Breast epithelium (tissue), 4 donors: ENCODE measurements at regions not wholly inside any gene's neighbourhood (a gene's known extent, or its start where the extent isn't known, plus 50 kb on each side); places are given as distances from the start of the nearest gene placed in this dataset.
A peak's percentile ranks its signal among the peaks of the same experiment; 100 is the strongest.

Source experiments
- DNase-seq, 2 donors: peaks; one replicate each; pipeline ENCODE4 v3.0.0-alpha.2; 2019; ENCODE audit warnings: low spot score in 2 of 2
- H3K27ac ChIP-seq, 2 donors: fragments of 200-600 bp; sonication (generic) in 1 of 2; one replicate each; pipeline ENCODE4 v1.5.1; 2016 to 2019; ENCODE audit warnings: mild to moderate bottlenecking in 1 of 2
- H3K27me3 ChIP-seq, 2 donors: fragments of 200-600 bp; sonication (generic) in 1 of 2; one replicate each; pipeline versions ENCODE4 v1.5.1 to v1.6.0; 2017 to 2019; ENCODE audit warnings: control low read depth in 1 of 2, mild to moderate bottlenecking in 1 of 2
- H3K36me3 ChIP-seq: fragments of 200-600 bp; one replicate; pipeline ENCODE4 v1.5.1; 2019
- H3K4me1 ChIP-seq, 2 donors: fragments of 200-600 bp; sonication (generic); one replicate each; pipeline ENCODE4 v1.5.1; 2016 to 2019; ENCODE audit warnings: control low read depth in 1 of 2
- H3K4me3 ChIP-seq, 3 donors: fragments of 200-600 bp; sonication (generic); 1 replicate in 2 of 3; 2 replicates in 1 of 3; pipeline ENCODE4 v1.5.1; 2016 to 2019; ENCODE audit warnings: mild to moderate bottlenecking in 3 of 3, moderate library complexity in 2 of 3
- H3K9me3 ChIP-seq, 2 donors: fragments of 200-600 bp; sonication (generic) in 1 of 2; one replicate each; pipeline ENCODE4 v1.5.1; 2016 to 2019; ENCODE audit warnings: control low read depth in 1 of 2
- CTCF ChIP-seq, 3 donors: fragments of 450-650 bp; IDR thresholded peaks; one replicate each; pipeline ENCODE4 v1.5.1; 2016 to 2017; ENCODE audit warnings: antibody characterized with exemption in 3 of 3, mild to moderate bottlenecking in 3 of 3, moderate library complexity in 3 of 3
- POLR2A ChIP-seq: fragments of 450-650 bp; IDR thresholded peaks from one replicate; pipeline ENCODE4 v1.6.1; 2016; ENCODE audit warnings: antibody characterized with exemption, mild to moderate bottlenecking, moderate library complexity
- POLR2AphosphoS5 ChIP-seq, 3 donors: sonication (generic); formaldehyde crosslinking; IDR thresholded peaks; one replicate each; pipeline ENCODE4 v1.6.1; 2017; ENCODE audit warnings: antibody characterized with exemption in 3 of 3
- intact Hi-C: fragments of 100-400 bp; cut with DNase I; formaldehyde crosslinking; loops from one replicate; pipeline ENCODE4 v1.15.1; 2023; ENCODE audit warnings: low total_unique reads

GRCh38 chr17:68740555-68741447, 139.6 kb upstream of the FAM20A start:
- Histone ChIP-seq H3K9me3 (peaks cover 19 to 23% of the 10 kb centered on the region in 2 donors), H3K27ac (no peak overlapping the region), H3K4me1 (no peaks in the 10 kb centered on the region), H3K36me3 (no peaks in the 10 kb centered on the region), H3K4me3 (no peak overlapping the region), H3K27me3 (no peaks in the 10 kb centered on the region)
- TF ChIP-seq POLR2A (no peak), POLR2AphosphoS5 (IDR thresholded peaks at IDR 0.05) (no peak), CTCF (IDR thresholded peaks at IDR 0.05) (no peak)
- no peak for DNase-seq
- intact Hi-C loops, result no loop called here

GRCh38 chr17:68737761-68738443, 136.7 kb upstream of the FAM20A start:
- H3K9me3 ChIP-seq, result peaks cover 8 to 9% of the 10 kb centered on the region in 2 donors
- intact Hi-C loops, result no loop called here
- H3K27ac ChIP-seq, result no peak overlapping the region
- H3K4me3 ChIP-seq, result no peak overlapping the region
- no peaks in the 10 kb centered on the region for H3K36me3 ChIP-seq
- peaks cover 0 to 5% of the 10 kb centered on the region in 2 donors for H3K4me1 ChIP-seq
- no peak for DNase-seq
- TF ChIP-seq POLR2AphosphoS5 (IDR thresholded peaks at IDR 0.05) (no peak), POLR2A (no peak), CTCF (IDR thresholded peaks at IDR 0.05) (no peak)
- no peaks in the 10 kb centered on the region for H3K27me3 ChIP-seq

GRCh38 chr17:68734931-68735330, 133.8 kb upstream of the FAM20A start:
- intact Hi-C loops, result no loop called here
- no peaks in the 10 kb centered on the region for H3K9me3 ChIP-seq
- H3K27me3 ChIP-seq, result no peaks in the 10 kb centered on the region
- H3K4me1 ChIP-seq, result peaks cover 0 to 5% of the 10 kb centered on the region in 2 donors
- no peak for TF ChIP-seq POLR2AphosphoS5 (IDR thresholded peaks at IDR 0.05)
- no peak for TF ChIP-seq POLR2A
- TF ChIP-seq CTCF (IDR thresholded peaks at IDR 0.05), result no peak
- DNase-seq, result no peak
- H3K36me3 ChIP-seq, result no peaks in the 10 kb centered on the region
- H3K4me3 ChIP-seq, result no peak overlapping the region
- H3K27ac ChIP-seq, result peak overlapping the region; percentile 69 to 72

- Histone ChIP-seq H3K9me3 (no peaks in the 10 kb centered on the region), H3K4me1 (peaks cover 0 to 5% of the 10 kb centered on the region in 2 donors), H3K4me3 (no peak overlapping the region), H3K27me3 (no peaks in the 10 kb centered on the region), H3K27ac (peak overlapping the region; percentile 69 to 72), H3K36me3 (no peaks in the 10 kb centered on the region)
- intact Hi-C loops, result no loop called here
- TF ChIP-seq POLR2AphosphoS5 (IDR thresholded peaks at IDR 0.05), result no peak
- no peak for DNase-seq
These were observed 133.2 kb upstream of the FAM20A start for GRCh38 chr17:68734187-68734900.

GRCh38 chr17:68733241-68734176, 132.3 kb upstream of the FAM20A start:
- Histone ChIP-seq H3K9me3 (no peaks in the 10 kb centered on the region), H3K4me1 (peaks cover 0 to 5% of the 10 kb centered on the region in 2 donors), H3K4me3 (no peak overlapping the region), H3K36me3 (no peaks in the 10 kb centered on the region), H3K27ac (peak overlapping the region in 1 of 2 donors; percentile 72), H3K27me3 (no peaks in the 10 kb centered on the region)
- intact Hi-C loops, result no loop called here
- DNase-seq, result no peak
- no peak for TF ChIP-seq POLR2A
- no peak for TF ChIP-seq CTCF (IDR thresholded peaks at IDR 0.05)
- TF ChIP-seq POLR2AphosphoS5 (IDR thresholded peaks at IDR 0.05), result no peak
